HG03045 (cell line): ENCODE measurements at regions not wholly inside any gene's neighbourhood (a gene's known extent, or its start where the extent isn't known, plus 50 kb on each side); places are given as distances from the start of the nearest gene placed in this dataset.

Experiments
- ATAC-seq: cut with Tn5 transposase; IDR thresholded peaks from one replicate; pipeline ENCODE4 v1.9.1; 2021; ENCODE audit warnings: mild to moderate bottlenecking, moderate library complexity; ENCODE audit not compliant: unreplicated experiment

GRCh38 chr4:163948920-163949455 lies 454.5 kb downstream of the TMA16 start:
- no peak for ATAC-seq

GRCh38 chr4:163949976-163950601 lies 455.6 kb downstream of the TMA16 start:
- ATAC-seq: no peak

- ATAC-seq: no peak
Measured at GRCh38 chr4:163955288-163955687, 460.8 kb downstream of the TMA16 start.

- ATAC-seq: no peak
Measured at GRCh38 chr4:163958751-163959150, 464.3 kb downstream of the TMA16 start.

GRCh38 chr4:163959932-163960331 lies 465.4 kb downstream of the TMA16 start:
- ATAC-seq: no peak

- ATAC-seq: no peak
Measured at GRCh38 chr4:163966612-163967011, 472.1 kb downstream of the TMA16 start.

- ATAC-seq: peak; percentile 55
Measured at GRCh38 chr4:163967263-163967662, 472.8 kb downstream of the TMA16 start.

- no peak for ATAC-seq
Measured at GRCh38 chr4:163967710-163968109, 473.2 kb downstream of the TMA16 start.

- ATAC-seq: no peak
Measured at GRCh38 chr4:163969291-163969690, 474.8 kb downstream of the TMA16 start.

GRCh38 chr4:163976588-163976987 lies 482.1 kb downstream of the TMA16 start:
- no peak for ATAC-seq

- ATAC-seq: no peak
Measured at GRCh38 chr4:163988391-163988790, 493.9 kb downstream of the TMA16 start.

- ATAC-seq: no peak
Measured at GRCh38 chr4:163988865-163989264, 494.4 kb downstream of the TMA16 start.

- no peak for ATAC-seq
Measured at GRCh38 chr4:163991298-163991865, 496.9 kb downstream of the TMA16 start.

- ATAC-seq: no peak
Measured at GRCh38 chr4:164009435-164009834, 514.9 kb downstream of the TMA16 start.

GRCh38 chr4:164011791-164012190 lies 517.3 kb downstream of the TMA16 start:
- no peak for ATAC-seq

- ATAC-seq: peak; percentile 75
Measured at GRCh38 chr4:164012396-164013027, 518.0 kb downstream of the TMA16 start.

- ATAC-seq: no peak
Measured at GRCh38 chr4:164021947-164022346, 527.5 kb downstream of the TMA16 start.

GRCh38 chr4:164023214-164023613 lies 528.7 kb downstream of the TMA16 start:
- ATAC-seq: no peak

GRCh38 chr4:164027805-164028204 lies 533.3 kb downstream of the TMA16 start:
- no peak for ATAC-seq

GRCh38 chr4:164039482-164039881 lies 545.0 kb downstream of the TMA16 start:
- no peak for ATAC-seq

- no peak for ATAC-seq
Measured at GRCh38 chr4:164056426-164057142, 562.1 kb downstream of the TMA16 start.
